ENCODE measurements at regions not wholly inside any gene's neighbourhood (a gene's known extent, or its start where the extent isn't known, plus 50 kb on each side); places are given as distances from the start of the nearest gene placed in this dataset.

- Mint-ChIP-seq H3K36me3 (ENCODE audit: low read depth) (no peaks in the 10 kb centered on the region), H3K4me1 (ENCODE audit: low read depth) (no peaks in the 10 kb centered on the region), H3K27ac (no peak overlapping the region), H3K27me3 (ENCODE audit: low read depth) (no peaks in the 10 kb centered on the region), H3K9me3 (no peaks in the 10 kb centered on the region), H3K4me3 (no peak overlapping the region)
- no peak for DNase-seq (ENCODE audit: low spot score)
Measured at GRCh38 chrX:16304751-16305150, 137.5 kb downstream of the MAGEB17 start.

DNA sequence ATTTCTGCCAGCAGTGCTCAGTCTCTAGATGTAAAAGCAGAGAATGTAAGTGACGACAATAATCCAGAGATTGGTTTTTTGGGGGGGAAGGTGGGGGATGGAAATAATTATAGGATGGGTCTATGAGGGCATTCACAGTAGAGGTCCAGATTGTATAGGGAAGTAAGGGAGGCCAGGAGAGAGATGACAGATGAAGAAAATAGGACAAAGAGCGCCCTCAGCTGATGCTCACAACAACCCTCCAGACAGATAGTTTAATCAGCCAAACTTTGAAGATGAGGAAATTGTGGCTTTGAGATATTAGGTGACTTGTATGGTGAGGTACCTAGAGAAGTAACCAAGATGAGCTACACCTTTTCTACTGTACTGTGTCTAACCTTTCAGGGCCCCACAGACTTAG is 137.9 kb downstream of the MAGEB17 start:
- Mint-ChIP-seq H3K4me3 (no peak overlapping the region), H3K27ac (no peak overlapping the region), H3K27me3 (ENCODE audit: low read depth) (no peaks in the 10 kb centered on the region), H3K36me3 (ENCODE audit: low read depth) (no peaks in the 10 kb centered on the region), H3K4me1 (ENCODE audit: low read depth) (no peaks in the 10 kb centered on the region), H3K9me3 (no peaks in the 10 kb centered on the region)
- no peak for DNase-seq (ENCODE audit: low spot score)

GRCh38 chrX:16307950-16308349 is 140.7 kb downstream of the MAGEB17 start:
- Mint-ChIP-seq H3K4me1 (ENCODE audit: low read depth) (no peaks in the 10 kb centered on the region), H3K9me3 (no peaks in the 10 kb centered on the region), H3K4me3 (no peak overlapping the region), H3K27me3 (ENCODE audit: low read depth) (no peaks in the 10 kb centered on the region), H3K36me3 (ENCODE audit: low read depth) (no peaks in the 10 kb centered on the region), H3K27ac (no peak overlapping the region)
- DNase-seq (ENCODE audit: low spot score), result no peak

DNA sequence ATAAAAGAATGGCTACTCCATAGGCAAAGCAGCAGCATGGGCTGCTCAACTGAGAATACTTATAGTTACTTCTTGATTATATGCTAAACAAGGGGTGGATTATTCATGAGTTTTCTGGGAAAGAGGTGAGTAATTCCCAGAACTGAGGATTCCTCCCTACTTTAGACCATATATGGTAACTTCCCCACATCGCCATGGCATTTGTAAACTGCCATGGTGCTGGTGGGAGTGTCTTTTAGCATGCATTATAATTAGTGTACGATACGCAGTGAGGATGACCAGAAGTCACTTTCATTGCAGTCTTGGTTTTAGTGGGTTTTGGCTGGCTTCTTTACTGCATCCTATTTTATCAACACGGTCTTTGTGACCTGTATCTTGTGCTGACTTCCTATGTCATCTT is 141.5 kb downstream of the MAGEB17 start:
- Mint-ChIP-seq H3K9me3 (no peaks in the 10 kb centered on the region), H3K27me3 (ENCODE audit: low read depth) (no peaks in the 10 kb centered on the region), H3K27ac (no peak overlapping the region), H3K4me1 (ENCODE audit: low read depth) (no peaks in the 10 kb centered on the region), H3K4me3 (no peak overlapping the region), H3K36me3 (ENCODE audit: low read depth) (no peaks in the 10 kb centered on the region)
- no peak for DNase-seq (ENCODE audit: low spot score)

- DNase-seq (ENCODE audit: low spot score), result no peak
- H3K4me3 Mint-ChIP-seq, result no peak overlapping the region
- no peaks in the 10 kb centered on the region for H3K4me1 Mint-ChIP-seq (ENCODE audit: low read depth)
- no peaks in the 10 kb centered on the region for H3K36me3 Mint-ChIP-seq (ENCODE audit: low read depth)
- no peaks in the 10 kb centered on the region for H3K9me3 Mint-ChIP-seq
- no peaks in the 10 kb centered on the region for H3K27me3 Mint-ChIP-seq (ENCODE audit: low read depth)
- H3K27ac Mint-ChIP-seq, result no peak overlapping the region
Measured at GRCh38 chrX:16310326-16310725, 143.0 kb downstream of the MAGEB17 start.

GRCh38 chrX:16311671-16312070 is 144.4 kb downstream of the MAGEB17 start:
- Mint-ChIP-seq H3K36me3 (ENCODE audit: low read depth) (no peaks in the 10 kb centered on the region), H3K4me1 (ENCODE audit: low read depth) (no peaks in the 10 kb centered on the region), H3K4me3 (no peak overlapping the region), H3K27me3 (ENCODE audit: low read depth) (no peaks in the 10 kb centered on the region), H3K27ac (no peak overlapping the region), H3K9me3 (no peaks in the 10 kb centered on the region)
- DNase-seq (ENCODE audit: low spot score), result no peak

- Mint-ChIP-seq H3K27me3 (ENCODE audit: low read depth) (no peaks in the 10 kb centered on the region), H3K27ac (no peak overlapping the region), H3K4me3 (no peak overlapping the region), H3K4me1 (ENCODE audit: low read depth) (no peaks in the 10 kb centered on the region), H3K36me3 (ENCODE audit: low read depth) (no peaks in the 10 kb centered on the region), H3K9me3 (no peaks in the 10 kb centered on the region)
- no peak for DNase-seq (ENCODE audit: low spot score)
Measured at GRCh38 chrX:16312761-16313623, 145.7 kb downstream of the MAGEB17 start.

DNA sequence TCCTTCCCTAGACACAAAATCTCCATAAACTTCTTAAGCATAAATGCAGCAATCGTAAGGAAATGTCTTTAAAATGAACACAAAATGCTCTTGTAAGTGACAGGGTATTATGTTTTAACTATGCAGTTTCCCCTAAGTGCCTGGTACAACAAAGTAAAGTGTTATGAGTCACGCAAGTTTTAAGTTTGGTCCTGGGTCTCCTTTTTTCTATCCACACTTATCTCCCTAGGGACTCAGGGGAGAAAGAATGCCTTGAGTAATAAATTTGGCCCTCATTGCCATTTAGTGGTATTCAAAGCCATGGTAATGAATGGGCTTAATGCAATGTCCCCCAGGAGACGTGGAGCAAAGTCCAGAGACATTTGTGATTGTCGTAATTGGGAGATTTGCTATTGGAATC is 149.1 kb downstream of the MAGEB17 start:
- Mint-ChIP-seq H3K9me3 (no peaks in the 10 kb centered on the region), H3K4me3 (no peak overlapping the region), H3K27me3 (ENCODE audit: low read depth) (no peaks in the 10 kb centered on the region), H3K4me1 (ENCODE audit: low read depth) (no peaks in the 10 kb centered on the region), H3K36me3 (ENCODE audit: low read depth) (no peaks in the 10 kb centered on the region), H3K27ac (no peak overlapping the region)
- no peak for DNase-seq (ENCODE audit: low spot score)

GRCh38 chrX:16319929-16320328 is 152.6 kb downstream of the MAGEB17 start:
- no peaks in the 10 kb centered on the region for H3K9me3 Mint-ChIP-seq
- no peaks in the 10 kb centered on the region for H3K27me3 Mint-ChIP-seq (ENCODE audit: low read depth)

GRCh38 chrX:16320765-16321355 is 153.6 kb downstream of the MAGEB17 start:
- Mint-ChIP-seq H3K4me1 (ENCODE audit: low read depth) (no peaks in the 10 kb centered on the region), H3K9me3 (no peaks in the 10 kb centered on the region), H3K36me3 (ENCODE audit: low read depth) (no peaks in the 10 kb centered on the region), H3K27ac (no peak overlapping the region), H3K4me3 (no peak overlapping the region), H3K27me3 (ENCODE audit: low read depth) (no peaks in the 10 kb centered on the region)
- no peak for DNase-seq (ENCODE audit: low spot score)

More at GRCh38 chrX:16319929-16320328, 152.6 kb downstream of the MAGEB17 start:
- Mint-ChIP-seq H3K36me3 (ENCODE audit: low read depth) (no peaks in the 10 kb centered on the region), H3K4me1 (ENCODE audit: low read depth) (no peaks in the 10 kb centered on the region), H3K4me3 (no peak overlapping the region), H3K27ac (no peak overlapping the region)
- no peak for DNase-seq (ENCODE audit: low spot score)

DNA sequence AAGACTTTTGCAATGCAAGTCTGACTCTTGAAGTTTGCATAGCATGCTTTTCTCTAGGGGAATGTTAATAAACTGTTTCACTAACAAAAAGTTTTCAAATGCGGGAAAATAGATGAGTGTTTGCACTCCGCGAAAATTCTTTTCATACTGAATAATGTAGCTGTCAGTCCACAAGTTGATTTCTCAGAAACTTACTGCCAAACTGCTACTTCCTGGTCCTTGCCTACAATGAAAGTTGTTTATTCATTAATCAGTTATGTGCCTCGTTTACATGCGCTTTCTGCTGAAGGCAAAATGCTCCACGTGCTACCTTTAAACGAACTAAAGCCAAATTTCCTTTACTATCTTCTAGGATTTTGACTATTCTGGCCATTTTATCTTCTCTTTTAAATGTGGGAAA is 166.2 kb downstream of the MAGEB17 start:
- Mint-ChIP-seq H3K27ac (no peak overlapping the region), H3K36me3 (ENCODE audit: low read depth) (no peaks in the 10 kb centered on the region), H3K4me3 (no peak overlapping the region), H3K4me1 (ENCODE audit: low read depth) (no peaks in the 10 kb centered on the region), H3K27me3 (ENCODE audit: low read depth) (no peaks in the 10 kb centered on the region), H3K9me3 (no peaks in the 10 kb centered on the region)
- no peak for DNase-seq (ENCODE audit: low spot score)

DNA sequence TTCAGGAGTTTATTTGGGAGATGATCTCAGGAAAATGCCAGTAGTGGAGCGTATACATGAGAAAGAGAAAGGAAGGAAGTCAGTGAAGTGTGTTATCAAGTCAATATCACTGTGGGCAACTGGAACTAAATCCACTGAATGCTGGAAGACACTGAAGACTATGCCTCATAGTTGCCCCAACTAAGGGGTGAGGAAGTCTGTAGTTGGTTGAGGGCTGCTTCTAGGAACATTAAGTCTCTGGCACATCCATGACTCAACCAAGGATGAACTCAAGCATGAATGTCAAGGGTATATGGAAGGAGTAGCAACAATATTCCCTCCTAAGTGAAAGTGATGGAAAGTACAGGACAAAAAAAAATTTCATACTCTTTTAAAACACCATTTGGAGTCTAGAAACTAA is 167.9 kb downstream of the MAGEB17 start:
- H3K9me3 Mint-ChIP-seq, result no peaks in the 10 kb centered on the region
- no peak overlapping the region for H3K4me3 Mint-ChIP-seq
- no peaks in the 10 kb centered on the region for H3K36me3 Mint-ChIP-seq (ENCODE audit: low read depth)
- no peaks in the 10 kb centered on the region for H3K27me3 Mint-ChIP-seq (ENCODE audit: low read depth)
- no peak overlapping the region for H3K27ac Mint-ChIP-seq
- H3K4me1 Mint-ChIP-seq (ENCODE audit: low read depth), result no peaks in the 10 kb centered on the region
- no peak for DNase-seq (ENCODE audit: low spot score)

- H3K27ac Mint-ChIP-seq, result no peak overlapping the region
- no peak overlapping the region for H3K4me3 Mint-ChIP-seq
- DNase-seq (ENCODE audit: low spot score), result no peak
- H3K9me3 Mint-ChIP-seq, result no peaks in the 10 kb centered on the region
- H3K27me3 Mint-ChIP-seq (ENCODE audit: low read depth), result no peaks in the 10 kb centered on the region
- no peaks in the 10 kb centered on the region for H3K4me1 Mint-ChIP-seq (ENCODE audit: low read depth)
- H3K36me3 Mint-ChIP-seq (ENCODE audit: low read depth), result no peaks in the 10 kb centered on the region
Measured at GRCh38 chrX:16347968-16348670, 180.8 kb downstream of the MAGEB17 start.

DNA sequence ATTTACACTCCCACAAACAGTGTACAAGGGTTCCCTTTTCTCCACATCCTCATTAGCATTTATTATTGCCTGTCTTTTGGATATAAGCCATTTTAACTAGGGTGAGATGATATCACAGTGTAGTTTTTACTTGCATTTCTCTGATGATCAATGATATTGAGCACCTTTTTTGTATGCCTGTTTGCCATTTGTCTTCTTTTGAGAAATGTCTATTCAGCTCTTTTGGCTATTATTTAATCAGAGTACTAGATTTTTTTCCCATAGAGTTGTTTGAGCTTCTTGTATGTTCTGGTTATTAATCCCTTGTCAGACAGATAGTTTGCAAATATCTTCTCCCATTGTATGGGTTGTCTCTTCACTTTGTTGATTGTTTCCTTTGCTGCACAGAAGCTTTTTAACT is 190.6 kb downstream of the MAGEB17 start:
- Mint-ChIP-seq H3K36me3 (ENCODE audit: low read depth) (no peaks in the 10 kb centered on the region), H3K9me3 (no peaks in the 10 kb centered on the region), H3K4me1 (ENCODE audit: low read depth) (no peaks in the 10 kb centered on the region), H3K27me3 (ENCODE audit: low read depth) (no peaks in the 10 kb centered on the region), H3K27ac (no peak overlapping the region), H3K4me3 (no peak overlapping the region)
- DNase-seq (ENCODE audit: low spot score), result no peak
